Panc1 (cell line): ENCODE measurements at regions not wholly inside any gene's neighbourhood (a gene's known extent, or its start where the extent isn't known, plus 50 kb on each side); places are given as distances from the start of the nearest gene placed in this dataset.

Experiments
- ATAC-seq: fragments of 200-7000 bp; cut with Tn5 transposase; 2 replicates; pipeline ENCODE4 v1.9.1; 2020; ENCODE audit warnings: mild to moderate bottlenecking, moderate library complexity
- BruUV-seq: library from RNA; stranded (reverse); fragments of 400-500 nt; replicated peaks from 2 replicates; lab custom pipeline; 2021; lab: Mats Ljungman, UMichigan
- CTCF ChIA-PET: fragments of 300-600 bp; sonication (Branson Sonifier 250); formaldehyde crosslinking; loops from one replicate; lab custom pipeline; 2022; ENCODE audit warnings: antibody characterized with exemption; lab: Charles Lee
- POLR2A ChIA-PET: fragments of 300-600 bp; sonication (Branson Sonifier 250); formaldehyde crosslinking; loops from one replicate; lab custom pipeline; 2022; ENCODE audit warnings: antibody characterized with exemption; lab: Charles Lee
- DNase-seq: peaks from one replicate; pipeline ENCODE4 v3.0.0-alpha.2; 2010; ENCODE audit warnings: low read depth, low spot score
- H3K27ac ChIP-seq: 2 replicates; pipeline ENCODE4 v1.5.1; 2011; ENCODE audit warnings: mild to moderate bottlenecking, low read length, inconsistent platforms
- H3K27me3 ChIP-seq: fragments of 200-500 bp; sonication (Bioruptor generic); 2 replicates; pipeline ENCODE4 v1.6.0; 2014; ENCODE audit warnings: low read length, inconsistent platforms; ENCODE audit not compliant: control insufficient read depth, insufficient read depth
- H3K36me3 ChIP-seq: fragments of 200-500 bp; sonication (Bioruptor generic); 2 replicates; pipeline ENCODE4 v1.5.1; 2014; ENCODE audit warnings: inconsistent platforms, mild to moderate bottlenecking, low read length, moderate library complexity; ENCODE audit not compliant: control insufficient read depth, insufficient read depth
- H3K4me1 ChIP-seq: 2 replicates; pipeline ENCODE4 v1.5.1; 2011; ENCODE audit warnings: inconsistent platforms, mild to moderate bottlenecking, low read length, moderate library complexity; ENCODE audit not compliant: control insufficient read depth, insufficient read depth
- H3K4me3 ChIP-seq, 2 experiments: 2 replicates each; pipeline ENCODE4 v1.5.1; 2011 to 2012; ENCODE audit warnings: low read depth in 2 of 2, low read length in 2 of 2, mild to moderate bottlenecking in 2 of 2, inconsistent platforms in 1 of 2, moderate library complexity in 1 of 2
- H3K9me3 ChIP-seq: fragments of 200-500 bp; sonication (Bioruptor generic); 2 replicates; pipeline ENCODE4 v1.5.1; 2014; ENCODE audit warnings: low read depth, mild to moderate bottlenecking, inconsistent platforms, low read length, moderate library complexity; ENCODE audit not compliant: control insufficient read depth, insufficient read depth
- CTCF ChIP-seq: fragments of 450-650 bp; IDR thresholded peaks from 2 replicates; pipeline ENCODE4 v1.5.1; 2017; ENCODE audit warnings: mild to moderate bottlenecking
- POLR2AphosphoS5 ChIP-seq: IDR thresholded peaks from 2 replicates; pipeline ENCODE4 v1.6.1; 2012; ENCODE audit warnings: mild to moderate bottlenecking, low read depth, low read length, moderate library complexity
- REST ChIP-seq, 2 experiments: IDR thresholded peaks; 2 replicates each; pipeline ENCODE4 v1.6.1; 2011 to 2012; ENCODE audit warnings: low read depth in 2 of 2, control low read depth in 1 of 2, low read length in 1 of 2, mild to moderate bottlenecking in 1 of 2, moderate library complexity in 1 of 2; ENCODE audit not compliant: insufficient read depth in 1 of 2
- SIN3A ChIP-seq: IDR thresholded peaks from 2 replicates; pipeline ENCODE4 v1.6.1; 2012; ENCODE audit warnings: low read depth, mild to moderate bottlenecking, low read length, moderate library complexity, borderline replicate concordance; ENCODE audit not compliant: insufficient read depth
- TCF7L2 ChIP-seq: IDR thresholded peaks from 2 replicates; pipeline ENCODE4 v1.6.1; 2011; ENCODE audit warnings: mild to moderate bottlenecking, low read depth, low read length, inconsistent platforms
- in situ Hi-C: cut with HindIII; loops from 2 replicates; pipeline ENCODE4 v1.10.0; 2016; ENCODE audit warnings: low sequenced_read_pairs, low pct_unique_long_range_greater_than_20kb
- intact Hi-C: fragments of 100-400 bp; cut with micrococcal nuclease; formaldehyde crosslinking; loops from one replicate; pipeline ENCODE4 v1.10.0; 2022; ENCODE audit not compliant: unreplicated experiment

GRCh38 chr14:25518364-25518763 is 468.4 kb upstream of the STXBP6 start:
- H3K9me3 ChIP-seq = no peaks in the 10 kb centered on the region
- no peak for TF ChIP-seq TCF7L2
- no peak for TF ChIP-seq REST (IDR thresholded peaks at IDR 0.05; ENCODE audit: insufficient read depth in 1 of 2, low read depth in 2 of 2, low read length in 1 of 2)
- TF ChIP-seq POLR2AphosphoS5 = no peak
- no peak for TF ChIP-seq SIN3A
- TF ChIP-seq CTCF = no peak
- ATAC-seq (no peak), DNase-seq (no peak)
- BruUV-seq = no TSS peak
- intact Hi-C loops = no loop called here
- in situ Hi-C loops = no loop called here
- CTCF ChIA-PET = no interaction called here
- POLR2A ChIA-PET = no interaction called here
- H3K36me3 ChIP-seq = no peaks in the 10 kb centered on the region
- no peak overlapping the region for H3K4me3 ChIP-seq
- H3K27me3 ChIP-seq = no peaks in the 10 kb centered on the region
- H3K4me1 ChIP-seq = no peaks in the 10 kb centered on the region
- H3K27ac ChIP-seq = no peak overlapping the region

- H3K36me3 ChIP-seq = no peaks in the 10 kb centered on the region
- H3K4me1 ChIP-seq = no peaks in the 10 kb centered on the region
- DNase-seq (no peak), ATAC-seq (no peak)
- H3K27me3 ChIP-seq = no peaks in the 10 kb centered on the region
- BruUV-seq = no TSS peak
- H3K4me3 ChIP-seq = no peak overlapping the region
- ChIA-PET POLR2A (no interaction called here), CTCF (no interaction called here)
- H3K27ac ChIP-seq = no peak overlapping the region
- intact Hi-C loops (no loop called here), in situ Hi-C loops (no loop called here)
- TF ChIP-seq REST (IDR thresholded peaks at IDR 0.05; ENCODE audit: insufficient read depth in 1 of 2, low read depth in 2 of 2, low read length in 1 of 2) (no peak), POLR2AphosphoS5 (no peak), CTCF (no peak), SIN3A (no peak), TCF7L2 (no peak)
- H3K9me3 ChIP-seq = no peaks in the 10 kb centered on the region
These were observed 466.9 kb upstream of the STXBP6 start for GRCh38 chr14:25516838-25517237.
